Activated CD8-positive, alpha-beta T cell treated with anti-CD3 and anti-CD28 coated beads, Interleukin-2, amount 10 ng/mL, durations not matched to agents 7 days and 5 days (primary cell): ENCODE measurements at regions not wholly inside any gene's neighbourhood (a gene's known extent, or its start where the extent isn't known, plus 50 kb on each side); places are given as distances from the start of the nearest gene placed in this dataset.

Experiments
- ATAC-seq: fragments of 150-1000 bp; cut with Tn5 transposase; one replicate; pipeline ENCODE4 v1.10.0; 2021; ENCODE audit warnings: moderate library complexity
- CTCF ChIA-PET: fragments of 350-600 bp; sonication (Branson Sonifier 250); formaldehyde crosslinking; loops from one replicate; lab custom pipeline; 2021; ENCODE audit warnings: antibody characterized with exemption; lab: Charles Lee
- POLR2A ChIA-PET: fragments of 350-600 bp; sonication (Branson Sonifier 250); formaldehyde crosslinking; loops from one replicate; lab custom pipeline; 2021; ENCODE audit warnings: antibody characterized with exemption; lab: Charles Lee
- DNase-seq: peaks from one replicate; pipeline ENCODE4 v3.0.0-alpha.2; 2020
- H3K27ac Mint-ChIP-seq: one replicate; pipeline ENCODE4 v1.8.0; 2021; ENCODE audit warnings: mild to moderate bottlenecking, mixed read lengths
- H3K27me3 Mint-ChIP-seq: one replicate; pipeline ENCODE4 v1.8.0; 2021; ENCODE audit warnings: low read depth, mixed read lengths
- H3K36me3 Mint-ChIP-seq: one replicate; pipeline ENCODE4 v1.8.0; 2021; ENCODE audit warnings: low read depth, mixed read lengths
- H3K4me1 Mint-ChIP-seq: one replicate; pipeline ENCODE4 v1.8.0; 2021; ENCODE audit warnings: low read depth, mixed read lengths
- H3K4me3 Mint-ChIP-seq: one replicate; pipeline ENCODE4 v1.8.0; 2021; ENCODE audit warnings: mild to moderate bottlenecking, mixed read lengths
- H3K9me3 Mint-ChIP-seq: one replicate; pipeline ENCODE4 v1.8.0; 2022; ENCODE audit warnings: mixed read lengths; ENCODE audit not compliant: insufficient read depth

DNA sequence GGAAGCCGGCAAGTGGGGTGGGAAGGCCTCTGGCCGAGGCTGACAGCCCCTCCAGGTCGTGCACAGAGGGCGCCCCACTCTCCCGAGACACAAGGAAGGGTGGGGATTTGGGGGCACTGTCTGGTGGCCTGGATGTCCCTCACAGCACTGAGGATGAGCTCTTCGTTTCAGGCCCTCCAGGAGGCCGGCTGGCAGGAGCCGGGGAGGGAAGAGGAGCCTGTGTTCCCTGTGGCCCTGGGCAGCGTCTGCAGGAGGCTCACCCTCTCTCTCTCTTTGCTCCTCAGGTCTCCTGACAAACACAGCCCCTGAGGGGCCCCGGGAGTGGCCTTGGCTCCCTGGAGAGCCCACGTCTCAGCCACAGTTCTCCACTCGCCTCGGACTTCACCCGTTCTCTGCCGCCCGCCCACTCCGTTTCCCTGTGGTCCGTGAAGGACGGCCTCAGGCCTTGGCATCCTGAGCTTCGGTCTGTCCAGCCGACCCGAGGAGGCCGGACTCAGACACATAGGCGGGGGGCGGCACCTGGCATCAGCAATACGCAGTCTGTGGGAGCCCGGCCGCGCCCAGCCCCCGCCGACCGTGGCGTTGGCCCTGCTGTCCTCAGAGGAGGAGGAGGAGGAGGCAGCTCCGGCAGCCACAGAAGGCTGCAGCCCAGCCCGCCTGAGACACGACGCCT is 1078.0 kb downstream of the BRD1 start:
- Mint-ChIP-seq H3K36me3 (no peaks in the 10 kb centered on the region), H3K9me3 (no peaks in the 10 kb centered on the region), H3K27me3 (no peaks in the 10 kb centered on the region), H3K4me1 (no peaks in the 10 kb centered on the region), H3K27ac (no peak overlapping the region), H3K4me3 (no peak overlapping the region)
- DNase-seq: peak; percentile 2
- ChIA-PET POLR2A (no interaction called here), CTCF (no interaction called here)
- no peak for ATAC-seq

DNA sequence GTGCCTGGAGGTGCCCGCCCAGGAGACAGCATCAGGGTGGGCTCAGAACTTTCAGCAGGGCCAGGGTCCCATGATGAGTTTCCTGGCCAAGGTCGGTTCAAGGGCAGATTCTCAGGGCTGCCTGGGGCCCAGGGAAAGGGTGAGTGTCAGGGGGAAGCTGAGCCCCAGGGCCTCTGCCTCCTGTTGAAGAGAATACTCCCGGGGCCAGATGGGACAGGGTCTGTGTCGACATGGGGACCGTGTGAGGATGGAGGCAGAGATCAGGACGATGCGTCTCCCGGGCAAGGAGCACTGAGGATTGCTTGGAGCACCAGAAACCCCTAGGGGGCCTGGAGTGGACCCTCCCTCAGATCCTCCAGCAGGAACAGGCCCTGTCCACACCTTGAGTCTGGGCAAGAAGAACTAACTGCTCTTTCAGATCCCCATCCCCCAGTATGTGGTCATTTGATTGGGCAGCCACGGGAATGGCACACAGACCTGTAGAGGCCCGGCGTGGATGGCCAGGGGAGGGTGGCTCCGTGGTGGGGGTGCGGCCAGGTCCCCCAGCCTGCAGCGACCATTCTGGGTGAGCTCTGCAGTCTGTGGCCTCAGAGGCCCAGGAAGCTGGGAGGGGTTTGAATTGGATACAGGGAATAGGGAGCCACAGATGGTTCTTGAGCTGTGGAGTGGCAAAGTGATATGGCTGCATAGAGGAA is 1078.7 kb downstream of the BRD1 start:
- no peak overlapping the region for H3K27ac Mint-ChIP-seq
- no peaks in the 10 kb centered on the region for H3K4me1 Mint-ChIP-seq
- CTCF ChIA-PET: no interaction called here
- no peak overlapping the region for H3K4me3 Mint-ChIP-seq
- no peaks in the 10 kb centered on the region for H3K9me3 Mint-ChIP-seq
- DNase-seq: peak; percentile 7
- POLR2A ChIA-PET: no interaction called here
- no peaks in the 10 kb centered on the region for H3K27me3 Mint-ChIP-seq
- no peak for ATAC-seq
- H3K36me3 Mint-ChIP-seq: no peaks in the 10 kb centered on the region

GRCh38 chr22:48748113-48748859 is 1079.4 kb downstream of the BRD1 start:
- Mint-ChIP-seq H3K27me3 (no peaks in the 10 kb centered on the region), H3K27ac (no peak overlapping the region), H3K36me3 (no peaks in the 10 kb centered on the region), H3K4me3 (no peak overlapping the region), H3K9me3 (no peaks in the 10 kb centered on the region), H3K4me1 (no peaks in the 10 kb centered on the region)
- ATAC-seq (no peak), DNase-seq (no peak)
- CTCF ChIA-PET: no interaction called here
- POLR2A ChIA-PET: no interaction called here

- CTCF ChIA-PET: no interaction called here
- H3K36me3 Mint-ChIP-seq: no peaks in the 10 kb centered on the region
- H3K9me3 Mint-ChIP-seq: no peaks in the 10 kb centered on the region
- no peak for ATAC-seq
- no peak overlapping the region for H3K27ac Mint-ChIP-seq
- POLR2A ChIA-PET: no interaction called here
- no peaks in the 10 kb centered on the region for H3K4me1 Mint-ChIP-seq
- no peak overlapping the region for H3K4me3 Mint-ChIP-seq
- no peaks in the 10 kb centered on the region for H3K27me3 Mint-ChIP-seq
- DNase-seq: no peak
These were observed 1080.8 kb downstream of the BRD1 start for GRCh38 chr22:48746789-48747425.

DNA sequence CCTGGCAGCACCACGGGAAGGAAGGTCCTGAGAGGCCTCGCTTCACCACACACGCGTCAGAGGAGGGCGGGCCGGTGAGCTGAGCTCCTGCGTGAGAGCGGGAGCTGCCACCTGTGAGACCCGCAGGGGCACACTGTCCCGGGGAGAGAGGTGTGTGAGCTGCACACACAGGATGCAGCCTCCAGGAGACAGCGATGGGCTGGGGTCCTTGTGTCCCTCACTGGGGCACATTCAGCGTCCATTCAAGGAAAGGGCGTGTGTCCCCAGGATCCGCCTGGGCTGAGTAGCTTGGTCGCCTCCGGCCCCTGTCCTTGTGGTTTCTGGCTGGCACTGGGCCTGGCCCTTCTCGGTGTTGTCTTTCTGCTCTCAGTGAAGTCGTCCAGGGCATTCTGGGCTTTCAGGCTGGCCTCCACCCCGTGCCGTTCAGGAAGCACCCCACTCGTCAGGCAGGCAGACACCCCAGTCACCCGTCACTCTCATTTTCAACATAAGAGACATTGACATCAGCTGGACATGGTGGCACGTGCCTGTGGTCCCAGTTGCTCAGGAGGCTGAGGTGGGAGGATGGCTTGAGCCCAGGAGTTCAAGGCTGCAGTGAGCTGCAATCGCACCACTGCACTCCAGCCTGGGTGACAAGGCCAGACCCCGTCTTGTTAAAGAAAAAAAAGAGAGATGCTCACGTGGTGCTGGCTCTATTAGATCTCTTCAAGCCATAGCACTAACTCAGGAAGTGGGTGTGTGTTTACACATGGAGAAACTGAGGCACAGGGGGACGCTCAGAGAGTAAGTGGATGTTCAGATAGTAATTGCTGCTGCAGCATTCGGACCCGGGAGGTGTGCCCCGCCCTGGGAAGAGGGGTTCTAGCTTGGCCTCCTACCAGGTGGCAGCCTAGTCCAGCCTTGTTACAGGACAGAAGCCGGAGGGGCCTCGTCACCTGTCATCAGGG is 1081.6 kb downstream of the BRD1 start:
- CTCF ChIA-PET: no interaction called here
- Mint-ChIP-seq H3K27ac (no peak overlapping the region), H3K4me1 (no peaks in the 10 kb centered on the region), H3K4me3 (no peak overlapping the region), H3K36me3 (no peaks in the 10 kb centered on the region), H3K27me3 (no peaks in the 10 kb centered on the region), H3K9me3 (no peaks in the 10 kb centered on the region)
- no peak for DNase-seq
- POLR2A ChIA-PET: no interaction called here
- ATAC-seq: no peak

DNA sequence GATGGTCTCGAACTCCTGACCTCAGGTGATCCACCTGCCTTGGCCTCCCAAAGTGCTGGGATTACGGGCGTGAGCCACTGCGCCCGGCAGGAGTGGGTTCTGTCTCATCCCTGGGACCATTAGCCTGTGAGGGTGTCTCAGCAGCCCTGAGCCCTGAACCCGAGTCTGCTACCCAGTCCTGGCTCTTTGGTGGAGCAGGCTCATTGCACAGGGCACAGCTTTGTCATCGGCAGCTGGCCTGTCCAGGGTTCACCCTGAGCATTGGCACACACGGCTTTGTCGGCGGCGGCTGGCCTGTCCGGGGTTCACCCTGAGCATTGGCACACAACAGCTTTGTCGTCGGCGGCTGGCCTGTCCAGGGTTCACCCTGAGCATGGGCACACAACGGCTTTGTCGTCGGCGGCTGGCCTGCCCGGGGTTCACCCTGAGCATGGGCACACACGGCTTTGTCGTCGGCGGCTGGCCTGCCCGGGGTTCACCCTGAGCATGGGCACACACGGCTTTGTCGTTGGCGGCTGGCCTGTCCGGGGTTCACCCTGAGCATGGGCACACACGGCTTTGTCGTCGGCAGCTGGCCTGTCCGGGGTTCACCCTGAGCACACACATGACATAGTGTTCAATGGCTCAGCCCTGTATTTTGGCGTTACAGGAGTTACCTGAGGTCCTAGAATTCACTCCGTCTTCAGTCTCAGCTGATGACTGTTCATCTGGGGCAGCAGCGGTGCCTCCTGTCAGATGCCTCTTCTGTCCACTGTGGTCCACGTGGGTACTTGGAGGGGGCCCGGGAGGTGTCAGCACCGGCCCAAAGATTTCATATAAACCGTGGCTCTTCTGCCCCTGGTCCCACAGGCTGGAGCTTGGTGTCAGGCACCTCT is 1082.5 kb downstream of the BRD1 start:
- no peak for ATAC-seq
- H3K4me3 Mint-ChIP-seq: no peak overlapping the region
- no peak overlapping the region for H3K27ac Mint-ChIP-seq

DNA sequence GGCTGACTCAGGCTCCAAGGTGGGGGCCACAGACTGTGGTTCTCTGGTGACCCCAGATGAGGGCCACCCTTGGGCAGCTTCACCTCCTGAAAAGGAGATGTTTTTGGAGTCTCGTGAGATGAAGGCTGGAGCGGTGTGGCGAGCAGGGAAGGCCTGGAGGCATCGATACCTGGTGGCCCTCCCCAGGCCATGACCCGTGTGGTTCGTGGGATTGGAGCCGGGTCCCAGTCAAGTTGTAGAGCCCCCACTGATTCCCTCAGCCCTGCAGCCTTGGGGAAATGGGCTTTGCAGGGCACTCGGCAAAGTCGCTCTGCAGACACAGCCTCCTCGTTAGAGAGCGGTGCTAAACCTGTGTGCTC is 1083.4 kb downstream of the BRD1 start:
- Mint-ChIP-seq H3K4me1 (no peaks in the 10 kb centered on the region), H3K9me3 (no peaks in the 10 kb centered on the region), H3K4me3 (no peak overlapping the region), H3K27me3 (no peaks in the 10 kb centered on the region), H3K27ac (no peak overlapping the region), H3K36me3 (no peaks in the 10 kb centered on the region)
- POLR2A ChIA-PET: no interaction called here
- ATAC-seq (no peak), DNase-seq (no peak)
- CTCF ChIA-PET: no interaction called here

More for the DNA sequence above, 1082.5 kb downstream of the BRD1 start:
- no peak for DNase-seq
- Mint-ChIP-seq H3K27me3 (no peaks in the 10 kb centered on the region), H3K4me1 (no peaks in the 10 kb centered on the region), H3K9me3 (no peaks in the 10 kb centered on the region), H3K36me3 (no peaks in the 10 kb centered on the region)
- ChIA-PET CTCF (no interaction called here), POLR2A (no interaction called here)

DNA sequence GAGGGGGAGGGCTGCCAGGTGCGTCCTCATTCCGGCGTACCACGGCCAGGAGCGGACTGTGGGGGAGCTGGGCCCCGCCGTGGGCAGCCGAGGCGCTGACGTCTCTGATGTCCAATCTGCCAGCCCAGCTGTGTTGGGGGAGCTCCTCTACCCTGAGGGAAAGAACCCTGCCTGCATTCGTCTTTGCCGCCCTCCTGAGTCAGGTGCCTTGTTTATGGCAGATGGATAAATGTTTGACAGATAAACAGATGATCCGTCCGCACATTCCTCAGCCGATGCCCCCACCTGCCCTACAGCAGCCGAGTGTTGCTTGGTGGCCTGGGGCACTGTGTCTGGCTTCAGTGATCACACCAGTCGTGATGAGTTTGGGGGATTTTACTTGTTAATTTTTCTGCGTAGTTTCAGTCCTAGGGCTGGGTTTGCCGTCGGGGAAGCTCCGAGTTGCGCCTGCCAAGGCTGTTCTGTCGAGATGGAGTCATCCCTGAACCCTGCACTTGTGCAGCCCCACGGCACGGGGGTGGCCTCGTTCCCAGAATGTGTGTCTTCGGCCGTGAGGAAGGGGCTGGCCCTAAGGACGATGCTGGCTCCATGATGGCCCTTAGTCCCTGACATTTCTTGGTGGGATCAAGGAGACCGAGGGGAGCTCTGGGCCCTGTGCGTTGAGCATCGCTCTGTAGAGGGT is 1083.9 kb downstream of the BRD1 start:
- no peak for ATAC-seq
- CTCF ChIA-PET: no interaction called here
- DNase-seq: no peak
- H3K27ac Mint-ChIP-seq: no peak overlapping the region
- no peaks in the 10 kb centered on the region for H3K4me1 Mint-ChIP-seq
- H3K9me3 Mint-ChIP-seq: no peaks in the 10 kb centered on the region
- no peaks in the 10 kb centered on the region for H3K36me3 Mint-ChIP-seq
- no peak overlapping the region for H3K4me3 Mint-ChIP-seq
- no peaks in the 10 kb centered on the region for H3K27me3 Mint-ChIP-seq
- POLR2A ChIA-PET: no interaction called here

DNA sequence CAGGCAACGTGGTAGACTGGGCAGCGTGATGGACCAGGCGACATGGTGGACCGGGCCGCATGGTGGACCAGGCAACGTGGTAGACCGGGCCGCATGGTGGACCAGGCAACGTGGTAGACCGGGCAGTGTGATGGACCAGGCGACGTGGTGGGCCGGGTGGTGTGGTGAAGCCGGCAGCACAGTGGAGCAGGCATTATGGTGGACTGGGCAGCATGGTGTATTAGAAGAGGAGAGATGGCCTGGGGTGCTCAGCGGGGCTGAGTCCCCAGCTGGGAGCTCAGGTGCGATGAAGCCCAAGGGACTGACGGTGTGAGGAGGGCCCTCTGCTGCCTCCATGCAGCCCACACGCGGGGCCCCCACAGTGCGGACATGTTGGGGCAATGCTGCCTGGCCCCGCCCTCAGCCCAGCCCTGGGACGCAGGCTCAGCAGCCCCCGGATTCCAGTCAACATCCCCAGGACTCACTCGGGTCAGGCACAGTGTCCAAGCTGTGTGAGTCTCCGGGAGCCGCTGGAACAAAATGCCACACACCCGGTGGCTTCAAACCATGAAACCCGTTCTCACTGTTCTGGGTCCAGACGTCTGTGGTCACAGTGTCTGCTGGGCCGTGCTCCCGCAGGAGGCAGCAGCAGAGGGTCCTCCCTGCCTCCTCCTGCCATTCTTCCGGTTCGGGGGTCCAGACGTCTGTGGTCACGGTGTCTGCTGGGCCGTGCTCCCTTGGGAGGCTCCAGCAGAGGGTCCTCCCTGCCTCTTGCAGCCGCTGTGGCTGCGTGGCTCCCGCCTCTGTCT is 1084.9 kb downstream of the BRD1 start:
- no peak overlapping the region for H3K27ac Mint-ChIP-seq
- H3K27me3 Mint-ChIP-seq: no peaks in the 10 kb centered on the region
- H3K36me3 Mint-ChIP-seq: no peaks in the 10 kb centered on the region
- no peaks in the 10 kb centered on the region for H3K9me3 Mint-ChIP-seq
- ATAC-seq: no peak
- no peak for DNase-seq
- H3K4me3 Mint-ChIP-seq: no peak overlapping the region
- no peaks in the 10 kb centered on the region for H3K4me1 Mint-ChIP-seq
- POLR2A ChIA-PET: no interaction called here
- CTCF ChIA-PET: no interaction called here

DNA sequence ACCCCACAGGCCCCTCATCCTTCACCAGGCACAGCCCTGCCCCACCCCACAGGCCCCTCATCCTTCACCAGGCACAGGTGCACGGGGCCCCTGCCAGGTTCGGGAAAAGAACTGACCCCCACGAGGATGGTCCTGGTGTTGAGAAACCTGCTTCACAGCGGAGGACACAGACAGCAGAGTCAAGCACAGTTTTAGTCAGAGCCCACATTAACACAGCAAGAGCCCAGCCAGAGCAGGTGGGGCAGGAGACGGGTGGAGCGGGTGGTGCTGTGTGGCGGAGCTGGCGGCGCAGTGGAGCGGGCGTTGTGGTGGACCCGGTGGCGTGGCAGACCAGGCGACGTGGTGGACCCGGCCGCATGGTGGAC is 1085.5 kb downstream of the BRD1 start:
- Mint-ChIP-seq H3K4me1 (no peaks in the 10 kb centered on the region), H3K4me3 (no peak overlapping the region), H3K9me3 (no peaks in the 10 kb centered on the region), H3K27ac (no peak overlapping the region), H3K36me3 (no peaks in the 10 kb centered on the region), H3K27me3 (no peaks in the 10 kb centered on the region)
- ATAC-seq (no peak), DNase-seq (no peak)
- POLR2A ChIA-PET: no interaction called here
- CTCF ChIA-PET: no interaction called here
